ENCODE measurements at regions not wholly inside any gene's neighbourhood (a gene's known extent, or its start where the extent isn't known, plus 50 kb on each side); places are given as distances from the start of the nearest gene placed in this dataset.
"Not testable (repeated sequence)": the region's sequence is repeated elsewhere in the genome, so short reads cannot be mapped to it uniquely, and the experiment has no call there.

GRCh38 chr9:75376680-75377254 is 288.5 kb downstream of the OSTF1 start:
- DNase-seq (ENCODE audit: low read depth), result no peak
- TF ChIP-seq, protein P1, sequence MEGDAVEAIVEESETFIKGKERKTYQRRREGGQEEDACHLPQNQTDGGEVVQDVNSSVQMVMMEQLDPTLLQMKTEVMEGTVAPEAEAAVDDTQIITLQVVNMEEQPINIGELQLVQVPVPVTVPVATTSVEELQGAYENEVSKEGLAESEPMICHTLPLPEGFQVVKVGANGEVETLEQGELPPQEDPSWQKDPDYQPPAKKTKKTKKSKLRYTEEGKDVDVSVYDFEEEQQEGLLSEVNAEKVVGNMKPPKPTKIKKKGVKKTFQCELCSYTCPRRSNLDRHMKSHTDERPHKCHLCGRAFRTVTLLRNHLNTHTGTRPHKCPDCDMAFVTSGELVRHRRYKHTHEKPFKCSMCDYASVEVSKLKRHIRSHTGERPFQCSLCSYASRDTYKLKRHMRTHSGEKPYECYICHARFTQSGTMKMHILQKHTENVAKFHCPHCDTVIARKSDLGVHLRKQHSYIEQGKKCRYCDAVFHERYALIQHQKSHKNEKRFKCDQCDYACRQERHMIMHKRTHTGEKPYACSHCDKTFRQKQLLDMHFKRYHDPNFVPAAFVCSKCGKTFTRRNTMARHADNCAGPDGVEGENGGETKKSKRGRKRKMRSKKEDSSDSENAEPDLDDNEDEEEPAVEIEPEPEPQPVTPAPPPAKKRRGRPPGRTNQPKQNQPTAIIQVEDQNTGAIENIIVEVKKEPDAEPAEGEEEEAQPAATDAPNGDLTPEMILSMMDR (conservative IDR thresholded peaks at IDR 0.05; ENCODE audit: control insufficient read depth, insufficient read depth, low read depth, low read length), result no peak
- no peak overlapping the region for H3K4me3 ChIP-seq (ENCODE audit: control insufficient read depth, low read depth, low read length)

DNA sequence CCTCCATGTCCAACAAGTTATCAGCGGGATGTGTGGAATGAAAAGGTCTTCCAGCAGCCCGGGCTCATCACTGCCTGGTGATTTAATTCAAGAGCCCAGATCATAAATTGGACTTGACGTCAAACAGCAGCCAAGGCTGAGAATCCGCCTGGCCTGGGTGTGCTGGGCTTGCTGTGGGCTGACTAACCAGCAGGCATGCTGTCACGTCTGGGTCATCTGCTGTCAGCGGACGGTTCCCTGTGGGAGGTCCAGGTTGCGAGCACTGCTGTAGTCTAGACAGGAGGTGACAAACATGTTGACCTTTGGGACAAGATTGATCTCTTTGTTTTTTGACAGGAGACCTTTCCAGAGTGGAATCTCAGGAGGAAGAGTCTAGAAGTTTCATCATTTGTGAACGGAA is 289.7 kb downstream of the OSTF1 start:
- peak; percentile 11 for DNase-seq (ENCODE audit: low read depth)
- TF ChIP-seq, protein P1 (conservative IDR thresholded peaks at IDR 0.05; ENCODE audit: control insufficient read depth, insufficient read depth, low read depth, low read length), result no peak
- H3K4me3 ChIP-seq (ENCODE audit: control insufficient read depth, low read depth, low read length), result no peak overlapping the region

GRCh38 chr9:75378926-75379325 is 290.6 kb downstream of the OSTF1 start:
- TF ChIP-seq, protein P1 (conservative IDR thresholded peaks at IDR 0.05; ENCODE audit: control insufficient read depth, insufficient read depth, low read depth, low read length), result no peak
- DNase-seq (ENCODE audit: low read depth), result no peak
- no peak overlapping the region for H3K4me3 ChIP-seq (ENCODE audit: control insufficient read depth, low read depth, low read length)

DNA sequence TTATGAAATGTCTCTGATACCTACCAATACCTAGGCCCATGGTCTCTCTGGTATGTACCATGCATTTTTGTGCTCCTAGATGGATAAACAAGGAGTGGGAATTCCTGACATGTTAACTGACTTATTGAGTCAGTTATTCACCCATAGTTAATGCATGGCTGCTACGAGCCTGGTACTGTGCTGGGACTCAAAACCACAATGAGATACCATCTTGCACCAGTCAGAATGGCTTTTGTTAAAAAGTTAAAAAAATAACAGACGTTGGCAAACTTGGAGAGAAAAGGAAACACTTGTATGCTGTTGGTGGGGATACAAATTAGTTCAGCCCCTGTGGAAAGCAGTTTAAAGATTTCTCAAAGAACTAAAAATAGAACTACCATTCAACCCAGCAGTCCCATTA is 293.8 kb downstream of the OSTF1 start:
- no peak overlapping the region for H3K4me3 ChIP-seq (ENCODE audit: control insufficient read depth, low read depth, low read length)
- TF ChIP-seq, protein P1 (conservative IDR thresholded peaks at IDR 0.05; ENCODE audit: control insufficient read depth, insufficient read depth, low read depth, low read length), result no peak
- DNase-seq (ENCODE audit: low read depth), result no peak

DNA sequence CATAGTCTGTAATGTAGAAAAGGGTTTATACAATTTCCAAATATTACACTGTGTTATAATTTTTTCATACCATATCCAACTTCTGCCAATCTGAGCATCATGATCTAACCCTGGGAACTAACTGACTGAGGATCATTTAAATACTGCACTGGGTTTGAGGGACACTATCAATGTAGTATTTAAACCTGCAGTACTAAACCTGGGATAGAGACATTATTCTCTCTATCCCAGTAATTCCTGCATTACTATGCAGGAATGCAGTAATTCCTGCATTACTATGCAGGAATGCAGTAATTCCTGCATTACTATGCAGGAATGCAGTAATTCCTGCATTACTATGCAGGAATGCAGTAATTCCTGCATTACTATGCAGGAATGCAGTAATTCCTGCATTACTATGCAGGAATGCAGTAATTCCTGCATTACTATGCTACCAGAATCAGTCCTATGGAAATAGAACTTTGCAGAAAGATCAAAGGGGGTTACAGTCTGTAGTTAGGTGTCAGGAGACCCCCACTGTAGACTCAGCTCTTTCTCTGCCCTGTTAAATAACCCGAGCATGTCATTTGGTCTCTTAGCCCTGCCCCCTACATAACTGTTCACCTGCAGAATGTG is 295.2 kb downstream of the OSTF1 start:
- not testable (repeated sequence) for H3K4me3 ChIP-seq (ENCODE audit: control insufficient read depth, low read depth, low read length); DNase-seq (ENCODE audit: low read depth)

DNA sequence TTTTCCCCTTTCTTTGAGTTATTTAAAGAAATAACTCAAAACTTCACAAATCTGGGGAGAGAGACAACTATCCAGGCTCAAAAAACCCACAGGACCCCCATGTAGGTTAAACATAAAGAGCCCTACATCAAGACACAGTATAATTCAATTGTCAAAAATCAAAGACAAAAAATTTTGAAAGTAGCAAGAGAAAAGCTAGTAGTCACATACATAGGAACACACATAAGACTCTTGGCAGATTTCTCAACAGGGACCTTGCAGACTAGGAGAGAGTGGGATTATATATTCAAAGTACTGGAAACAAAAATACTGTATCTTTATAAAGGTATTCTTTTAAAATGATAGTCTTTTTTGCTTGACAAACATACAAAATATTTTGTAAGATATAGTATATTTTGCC is 296.9 kb downstream of the OSTF1 start:
- no peak for DNase-seq (ENCODE audit: low read depth)
- H3K4me3 ChIP-seq (ENCODE audit: control insufficient read depth, low read depth, low read length), result no peak overlapping the region
- TF ChIP-seq, protein P1 (conservative IDR thresholded peaks at IDR 0.05; ENCODE audit: control insufficient read depth, insufficient read depth, low read depth, low read length), result no peak

DNA sequence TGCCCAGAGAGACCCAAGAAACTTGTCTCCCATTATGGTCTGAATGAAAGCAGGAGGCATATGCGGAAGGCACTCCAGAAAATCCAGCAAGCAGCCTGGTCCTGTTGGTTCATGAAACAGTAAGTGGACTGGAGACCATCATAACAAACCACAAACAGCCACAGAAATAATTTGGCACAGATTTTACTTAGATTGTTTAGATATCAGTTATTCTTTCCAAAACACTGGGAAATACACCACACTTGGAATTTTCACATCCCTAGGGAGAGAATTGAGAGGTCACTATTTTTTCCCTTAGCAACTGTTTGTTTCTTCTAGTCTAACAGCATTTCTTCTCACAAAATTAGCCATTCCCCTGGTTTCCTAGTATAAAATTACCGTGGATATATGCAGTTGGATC is 300.8 kb downstream of the OSTF1 start:
- TF ChIP-seq, protein P1 (conservative IDR thresholded peaks at IDR 0.05; ENCODE audit: control insufficient read depth, insufficient read depth, low read depth, low read length), result no peak
- no peak for DNase-seq (ENCODE audit: low read depth)
- no peak overlapping the region for H3K4me3 ChIP-seq (ENCODE audit: control insufficient read depth, low read depth, low read length)

All from fibroblast of mammary gland (primary cell).